Transverse colon (tissue), 4 donors: ENCODE measurements at regions not wholly inside any gene's neighbourhood (a gene's known extent, or its start where the extent isn't known, plus 50 kb on each side); places are given as distances from the start of the nearest gene placed in this dataset.
A peak's percentile ranks its signal among the peaks of the same experiment; 100 is the strongest.

Source experiments
- DNase-seq: peaks from one replicate; pipeline ENCODE4 v3.0.0-alpha.2; 2019
- H3K27ac ChIP-seq, 4 donors: fragments of 200-600 bp; sonication (generic); 2 replicates each; pipeline ENCODE4 v1.5.1; 2016 to 2018; ENCODE audit warnings: inconsistent platforms in 4 of 4
- H3K27me3 ChIP-seq: fragments of 200-600 bp; sonication (generic); 2 replicates; pipeline ENCODE4 v1.5.1; 2017; ENCODE audit warnings: inconsistent platforms
- H3K36me3 ChIP-seq, 4 donors: fragments of 200-600 bp; sonication (generic); 2 replicates each; pipeline ENCODE4 v1.5.1; 2017 to 2019; ENCODE audit warnings: inconsistent platforms in 4 of 4
- H3K4me1 ChIP-seq, 4 donors: fragments of 200-600 bp; sonication (generic); 2 replicates each; pipeline ENCODE4 v1.5.1; 2017 to 2020; ENCODE audit warnings: inconsistent platforms in 4 of 4
- H3K4me3 ChIP-seq, 4 donors: fragments of 200-600 bp; sonication (generic); 1 replicate in 1 of 4; 2 replicates in 3 of 4; pipeline versions ENCODE4 v1.5.1 to v1.6.1; 2017 to 2019; ENCODE audit warnings: inconsistent platforms in 4 of 4
- H3K9me3 ChIP-seq, 2 donors: fragments of 200-600 bp; sonication (generic); 2 replicates each; pipeline ENCODE4 v1.5.1; 2017 to 2019; ENCODE audit warnings: inconsistent platforms in 2 of 2
- EP300 ChIP-seq: sonication (generic); formaldehyde crosslinking; IDR thresholded peaks from one replicate; pipeline ENCODE4 v1.6.1; 2017; ENCODE audit warnings: antibody characterized with exemption, low read depth
- POLR2A ChIP-seq: fragments of 450-650 bp; IDR thresholded peaks from one replicate; pipeline ENCODE4 v1.6.1; 2016; ENCODE audit warnings: antibody characterized with exemption, mild to moderate bottlenecking, moderate library complexity
- POLR2AphosphoS5 ChIP-seq, 3 donors: sonication (generic); formaldehyde crosslinking; IDR thresholded peaks; one replicate each; pipeline ENCODE4 v1.6.1; 2016; ENCODE audit warnings: antibody characterized with exemption in 3 of 3
- whole genome bisulfite sequencing, 2 donors: methylation state at CpG; one replicate each; pipeline ENCODE4 v1.1.5; 2018; ENCODE audit warnings: low coverage in 1 of 2; 5-methylcytosine and 5-hydroxymethylcytosine counted together
- in situ Hi-C, 4 donors: fragments of 200-750 bp; cut with MboI; loops; one replicate each; pipeline versions ENCODE4 v1.15.0 to v1.15.1; 2017; ENCODE audit warnings: low sequenced_read_pairs in 3 of 4, low pct_ligation_motif_present in 1 of 4, low pct_unique_long_range_greater_than_20kb in 1 of 4
- intact Hi-C: fragments of 100-400 bp; cut with DNase I; formaldehyde crosslinking; loops from one replicate; pipeline ENCODE4 v1.15.1; 2023; ENCODE audit warnings: low total_unique reads
- TF ChIP-seq, protein P1 (sequence below), 5 experiments: fragments of 200-600 bp in 3 of 5; fragments of 450-650 bp in 2 of 5; sonication (generic) in 3 of 5; IDR thresholded peaks; 1 replicate in 2 of 5; 2 replicates in 3 of 5; pipeline ENCODE4 v1.5.1; 2016 to 2017; ENCODE audit warnings: antibody characterized with exemption in 5 of 5, inconsistent platforms in 3 of 5, mild to moderate bottlenecking in 2 of 5, moderate library complexity in 1 of 5

DNA sequence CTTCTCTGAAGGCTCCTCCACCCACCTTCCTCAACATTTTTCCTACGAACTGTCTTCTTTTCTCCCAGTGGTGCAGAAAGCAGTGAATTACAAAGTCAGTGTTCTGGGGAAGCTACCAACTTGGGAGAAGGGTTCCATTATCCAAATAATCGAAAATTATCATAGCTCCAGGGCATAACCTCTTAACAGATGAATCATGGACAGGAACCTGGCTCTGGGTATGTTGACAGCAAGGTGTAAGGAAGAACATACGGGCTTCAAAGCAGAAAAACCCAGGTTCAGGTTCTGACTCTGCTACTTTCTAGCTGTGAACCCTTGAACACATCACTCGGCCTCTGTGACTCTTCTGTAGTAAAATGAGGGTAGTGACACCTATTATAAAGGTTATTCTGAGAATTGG lies 351.3 kb downstream of the ENC1 start:
- no peak for TF ChIP-seq EP300
- TF ChIP-seq, protein P1, sequence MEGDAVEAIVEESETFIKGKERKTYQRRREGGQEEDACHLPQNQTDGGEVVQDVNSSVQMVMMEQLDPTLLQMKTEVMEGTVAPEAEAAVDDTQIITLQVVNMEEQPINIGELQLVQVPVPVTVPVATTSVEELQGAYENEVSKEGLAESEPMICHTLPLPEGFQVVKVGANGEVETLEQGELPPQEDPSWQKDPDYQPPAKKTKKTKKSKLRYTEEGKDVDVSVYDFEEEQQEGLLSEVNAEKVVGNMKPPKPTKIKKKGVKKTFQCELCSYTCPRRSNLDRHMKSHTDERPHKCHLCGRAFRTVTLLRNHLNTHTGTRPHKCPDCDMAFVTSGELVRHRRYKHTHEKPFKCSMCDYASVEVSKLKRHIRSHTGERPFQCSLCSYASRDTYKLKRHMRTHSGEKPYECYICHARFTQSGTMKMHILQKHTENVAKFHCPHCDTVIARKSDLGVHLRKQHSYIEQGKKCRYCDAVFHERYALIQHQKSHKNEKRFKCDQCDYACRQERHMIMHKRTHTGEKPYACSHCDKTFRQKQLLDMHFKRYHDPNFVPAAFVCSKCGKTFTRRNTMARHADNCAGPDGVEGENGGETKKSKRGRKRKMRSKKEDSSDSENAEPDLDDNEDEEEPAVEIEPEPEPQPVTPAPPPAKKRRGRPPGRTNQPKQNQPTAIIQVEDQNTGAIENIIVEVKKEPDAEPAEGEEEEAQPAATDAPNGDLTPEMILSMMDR (IDR thresholded peaks at IDR 0.05), result no peak
- no peak for TF ChIP-seq POLR2AphosphoS5 (IDR thresholded peaks at IDR 0.05)
- no peak for TF ChIP-seq POLR2A
- H3K36me3 ChIP-seq, result no peaks in the 10 kb centered on the region
- H3K27me3 ChIP-seq, result no peaks in the 10 kb centered on the region
- DNase-seq, result no peak
- in situ Hi-C loops (loop anchor here in 1 of 4 donors (25.0 kb wide), 1 partner anchor 348 kb away; the partner anchor contains the start of gene ENC1), intact Hi-C loops (no loop called here)
- H3K27ac ChIP-seq, result peak overlapping the region; percentile 36 to 59 (median 56)
- peaks cover 0 to 8% (median 2%) of the 10 kb centered on the region in 4 donors for H3K4me1 ChIP-seq
- H3K4me3 ChIP-seq, result no peak overlapping the region
- no peaks in the 10 kb centered on the region for H3K9me3 ChIP-seq
- WGBS, 2 donors, result 66 to 74% methylated on average over 2 to 4 of the region's 4 CpGs

DNA sequence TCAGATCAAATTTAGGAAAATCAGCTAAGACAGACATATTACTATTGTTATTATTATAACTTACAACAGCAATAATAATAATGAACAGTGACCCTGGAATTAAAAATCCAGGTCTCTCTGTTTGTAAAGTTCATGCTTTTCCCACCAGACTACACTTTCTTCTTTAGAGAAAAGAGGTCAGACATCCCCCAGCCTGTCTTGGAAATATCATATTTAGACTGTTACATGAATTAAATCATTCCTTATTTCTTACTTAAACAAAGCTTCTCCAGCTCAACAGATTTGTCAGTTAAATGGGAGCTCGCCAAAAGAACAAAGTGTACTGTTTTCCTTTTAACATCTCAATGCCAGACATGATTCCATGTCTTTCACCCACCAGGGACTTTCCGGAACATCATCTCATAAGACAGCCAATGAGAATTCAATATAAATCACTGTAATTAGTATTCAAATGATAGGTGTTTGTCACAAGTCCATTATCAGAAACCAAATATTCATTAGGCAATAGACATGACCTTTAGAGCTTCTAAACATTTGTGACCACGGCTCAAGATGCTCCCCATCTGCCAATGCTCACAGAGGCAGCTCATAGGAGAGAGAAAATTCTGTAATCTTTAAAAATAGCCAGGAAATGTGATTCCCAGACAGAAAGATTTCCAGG lies 351.9 kb downstream of the ENC1 start:
- peak overlapping the region; percentile 43 to 59 (median 56) for H3K27ac ChIP-seq
- in situ Hi-C loops, result loop anchor here in 1 of 4 donors (25.0 kb wide), 1 partner anchor 349 kb away; the partner anchor contains the start of gene ENC1

DNA sequence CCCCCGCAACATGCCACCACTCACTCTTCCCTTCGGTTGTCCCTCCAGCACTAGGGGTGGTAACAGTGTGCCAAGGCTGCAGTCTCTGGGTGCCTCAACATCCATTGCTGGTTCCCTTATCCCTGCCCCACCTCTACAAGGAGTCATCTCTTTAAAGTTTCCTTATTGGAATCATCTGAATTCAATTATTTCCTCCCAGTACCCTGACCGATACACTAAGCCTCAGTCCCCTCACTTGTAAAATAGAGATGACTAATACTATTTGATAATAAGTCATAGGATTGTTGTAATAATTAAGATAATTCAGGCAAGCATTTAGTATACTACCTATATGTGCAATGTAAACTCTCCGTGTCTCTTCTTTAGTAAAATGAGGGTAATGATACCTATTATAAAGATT lies 352.5 kb downstream of the ENC1 start:
- Histone ChIP-seq H3K27me3 (no peaks in the 10 kb centered on the region), H3K9me3 (no peaks in the 10 kb centered on the region), H3K27ac (peak overlapping the region; percentile 23 to 43 (median 30)), H3K4me3 (no peak overlapping the region), H3K4me1 (peaks cover 0 to 6% (median 2%) of the 10 kb centered on the region in 4 donors), H3K36me3 (no peaks in the 10 kb centered on the region)
- in situ Hi-C loops (loop anchor here in 1 of 4 donors (25.0 kb wide), 1 partner anchor 349 kb away; the partner anchor contains the start of gene ENC1), intact Hi-C loops (no loop called here)
- no peak for DNase-seq
- TF ChIP-seq EP300 (no peak), POLR2AphosphoS5 (IDR thresholded peaks at IDR 0.05) (no peak), POLR2A (no peak)
- TF ChIP-seq, protein P1 (IDR thresholded peaks at IDR 0.05), result no peak
- WGBS, 2 donors, result 77 to 91% methylated on average over 2 to 4 of the region's 4 CpGs

More for the DNA sequence above, 351.9 kb downstream of the ENC1 start:
- Histone ChIP-seq H3K27me3 (no peaks in the 10 kb centered on the region), H3K36me3 (no peaks in the 10 kb centered on the region), H3K4me3 (no peak overlapping the region), H3K9me3 (no peaks in the 10 kb centered on the region), H3K4me1 (peaks cover 0 to 6% (median 2%) of the 10 kb centered on the region in 4 donors)
- 25 to 68% methylated on average over 2 to 3 of the region's 3 CpGs for WGBS, 2 donors
- intact Hi-C loops, result no loop called here
- TF ChIP-seq, protein P1 (IDR thresholded peaks at IDR 0.05), result no peak
- TF ChIP-seq POLR2AphosphoS5 (IDR thresholded peaks at IDR 0.05), result peak; percentile 57 to 67 (median 58)
- DNase-seq, result no peak

DNA sequence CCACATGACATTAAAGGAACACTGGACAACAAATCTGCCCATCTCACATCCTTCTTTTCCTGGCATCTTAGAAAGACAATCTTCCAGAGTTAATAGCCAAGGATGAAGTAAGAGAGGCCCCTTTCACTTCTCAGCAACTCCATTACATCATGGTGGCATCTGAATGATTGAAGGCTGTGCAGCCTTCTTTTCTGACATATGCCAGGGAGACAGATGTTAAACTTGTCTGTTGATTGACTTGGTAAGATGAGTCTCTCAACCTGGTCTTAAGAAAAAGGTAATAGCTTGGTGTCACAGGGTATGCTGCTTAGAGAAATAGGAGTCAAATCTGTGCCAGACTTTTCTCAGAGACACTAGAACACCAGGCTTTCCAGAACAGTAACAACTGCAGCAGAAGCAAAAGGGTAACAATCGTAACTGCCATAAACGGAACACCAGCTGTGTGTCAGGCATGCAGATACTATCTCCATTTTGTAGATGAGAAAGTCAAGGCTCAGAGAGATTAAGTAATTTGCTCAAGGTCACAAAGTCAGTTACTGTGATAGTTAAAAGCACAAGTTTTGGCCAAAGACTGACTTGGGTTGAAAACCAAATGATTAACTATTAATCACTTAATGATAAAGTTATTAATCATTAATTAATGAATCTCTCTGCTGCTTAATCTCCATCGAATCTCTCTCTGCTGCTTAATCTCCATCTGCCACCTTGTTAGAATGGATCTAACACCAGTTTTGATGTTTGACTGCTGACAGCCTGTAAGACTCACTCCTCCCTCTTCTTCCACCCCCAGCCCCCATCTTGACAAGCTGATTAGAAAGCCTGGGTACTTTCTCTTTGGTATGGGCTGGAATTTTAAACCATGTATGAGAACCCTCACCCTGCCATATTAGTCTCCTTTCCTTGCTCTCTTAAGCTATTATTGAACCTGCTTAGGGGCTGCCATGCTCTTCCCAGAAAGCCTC lies 353.5 kb downstream of the ENC1 start:
- TF ChIP-seq EP300, result no peak
- Histone ChIP-seq H3K4me3 (no peak overlapping the region), H3K27ac (no peak overlapping the region), H3K9me3 (no peaks in the 10 kb centered on the region), H3K36me3 (no peaks in the 10 kb centered on the region), H3K4me1 (peaks cover 0 to 6% (median 2%) of the 10 kb centered on the region in 4 donors), H3K27me3 (no peaks in the 10 kb centered on the region)
- intact Hi-C loops (no loop called here), in situ Hi-C loops (loop anchor here in 1 of 4 donors (25.0 kb wide), 1 partner anchor 350 kb away; the partner anchor contains the start of gene ENC1)
- DNase-seq, result no peak
- WGBS, 2 donors, result 64 to 67% methylated on average over 3 of the region's 3 CpGs
